Mesendoderm (in vitro differentiated cells): ENCODE measurements at regions not wholly inside any gene's neighbourhood (a gene's known extent, or its start where the extent isn't known, plus 50 kb on each side); places are given as distances from the start of the nearest gene placed in this dataset.
"Not testable (repeated sequence)": the region's sequence is repeated elsewhere in the genome, so short reads cannot be mapped to it uniquely, and the experiment has no call there.

Experiments used
- DNase-seq: peaks from one replicate; pipeline ENCODE4 v3.0.0; 2013
- H2AK5ac ChIP-seq: 2 replicates; pipeline ENCODE4 v1.6.1; 2013; ENCODE audit warnings: low read length, inconsistent platforms
- H2BK120ac ChIP-seq: 2 replicates; pipeline ENCODE4 v1.6.1; 2013; ENCODE audit warnings: low read depth, mild to moderate bottlenecking, low read length, moderate library complexity, mixed read lengths
- H2BK15ac ChIP-seq: replicated peaks from 2 replicates; pipeline ENCODE4 v1.6.1; 2013; ENCODE audit warnings: low read depth, mild to moderate bottlenecking, moderate library complexity
- H2BK5ac ChIP-seq: 2 replicates; pipeline ENCODE4 v1.6.1; 2013; ENCODE audit warnings: low read length, inconsistent platforms
- H3K18ac ChIP-seq: 2 replicates; pipeline ENCODE4 v1.6.1; 2013; ENCODE audit warnings: mild to moderate bottlenecking, low read length, mixed read lengths
- H3K23ac ChIP-seq: one replicate; pipeline ENCODE4 v1.6.1; 2013; ENCODE audit warnings: low read length
- H3K27ac ChIP-seq: 2 replicates; pipeline ENCODE4 v1.5.1; 2013; ENCODE audit warnings: low read depth, mild to moderate bottlenecking, inconsistent platforms, low read length, moderate library complexity
- H3K27me3 ChIP-seq: 2 replicates; pipeline ENCODE4 v1.6.1; 2013; ENCODE audit warnings: low read length, control low read depth, mild to moderate bottlenecking, inconsistent platforms; ENCODE audit not compliant: insufficient read depth, poor library complexity
- H3K36me3 ChIP-seq: 2 replicates; pipeline ENCODE4 v1.6.1; 2013; ENCODE audit warnings: low read length, inconsistent platforms; ENCODE audit not compliant: control insufficient read depth, insufficient read depth
- H3K4ac ChIP-seq: one replicate; pipeline ENCODE4 v1.6.1; 2013; ENCODE audit warnings: low read depth, mild to moderate bottlenecking, low read length, moderate library complexity
- H3K4me1 ChIP-seq: 2 replicates; pipeline ENCODE4 v1.6.1; 2013; ENCODE audit warnings: low read depth, low read length, inconsistent platforms; ENCODE audit not compliant: control insufficient read depth
- H3K4me2 ChIP-seq: 2 replicates; pipeline ENCODE4 v1.6.1; 2013; ENCODE audit warnings: low read length
- H3K4me3 ChIP-seq: 2 replicates; pipeline ENCODE4 v1.5.1; 2013; ENCODE audit warnings: mild to moderate bottlenecking, low read length
- H3K56ac ChIP-seq: one replicate; pipeline ENCODE4 v1.6.1; 2013; ENCODE audit warnings: low read length
- H3K79me1 ChIP-seq: 2 replicates; pipeline ENCODE4 v1.6.1; 2013; ENCODE audit warnings: low read length, inconsistent platforms
- H3K79me2 ChIP-seq: 2 replicates; pipeline ENCODE4 v1.6.1; 2013; ENCODE audit warnings: mild to moderate bottlenecking, low read length; ENCODE audit not compliant: control insufficient read depth, insufficient read depth
- H3K9ac ChIP-seq: 2 replicates; pipeline ENCODE4 v1.6.1; 2013; ENCODE audit warnings: low read length, inconsistent platforms
- H4K5ac ChIP-seq: one replicate; pipeline ENCODE4 v1.6.1; 2013; ENCODE audit warnings: low read length
- H4K8ac ChIP-seq: one replicate; pipeline ENCODE4 v1.6.1; 2013; ENCODE audit warnings: low read depth, mild to moderate bottlenecking, control low read depth, low read length, moderate library complexity
- WGBS: extraction: QIAGEN DNeasy Blood & Tissue Kit; methylation state at CpG from one replicate; pipeline ENCODE4 v1.1.7; 2013; ENCODE audit warnings: low lambda C conversion rate, missing lambda C conversion rate; ENCODE audit not compliant: insufficient coverage; ENCODE audit errors: extremely low coverage; 5-methylcytosine and 5-hydroxymethylcytosine counted together

DNA sequence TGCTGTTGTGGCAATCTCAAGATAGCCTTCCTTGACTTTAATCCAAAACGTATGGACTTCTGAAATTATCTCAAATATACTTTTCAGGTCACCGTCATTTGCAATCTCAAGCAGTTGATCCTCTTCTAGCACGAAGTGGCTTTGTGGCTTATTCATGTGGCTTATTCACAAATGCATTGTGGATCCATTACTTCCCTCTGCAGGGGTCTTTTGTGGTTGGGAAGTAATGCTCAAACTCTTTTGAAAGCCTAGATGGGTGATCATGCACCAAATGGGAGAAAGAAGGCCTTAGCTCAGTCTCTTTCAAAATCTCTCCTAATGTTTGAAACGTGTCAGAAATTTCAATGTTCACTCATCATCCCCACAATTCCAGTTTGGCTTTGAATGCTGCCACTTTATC, 597.2 kb upstream of the CDH10 start:
- WGBS: no CpG with 5 or more reads among the region's 4 CpGs
- H3K27me3 ChIP-seq: no peaks in the 10 kb centered on the region
- H3K9ac ChIP-seq: no peak overlapping the region
- no peaks in the 10 kb centered on the region for H3K4me1 ChIP-seq
- no peaks in the 10 kb centered on the region for H3K36me3 ChIP-seq
- H3K4me3 ChIP-seq: no peak overlapping the region
- H4K8ac ChIP-seq: no peak overlapping the region
- H3K18ac ChIP-seq: no peak overlapping the region
- H3K56ac ChIP-seq: no peak overlapping the region
- H2BK5ac ChIP-seq: no peak overlapping the region
- no peak overlapping the region for H2BK120ac ChIP-seq
- DNase-seq: no peak
- H3K79me2 ChIP-seq: no peaks in the 10 kb centered on the region
- H3K79me1 ChIP-seq: no peaks in the 10 kb centered on the region
- no peak overlapping the region for H3K23ac ChIP-seq
- no peak overlapping the region for H2BK15ac ChIP-seq
- H4K5ac ChIP-seq: no peak overlapping the region
- H2AK5ac ChIP-seq: no peak overlapping the region
- H3K4me2 ChIP-seq: no peak overlapping the region
- no peak overlapping the region for H3K27ac ChIP-seq
- no peak overlapping the region for H3K4ac ChIP-seq

- H3K18ac ChIP-seq, H3K4ac ChIP-seq, H3K4me2 ChIP-seq, H3K79me2 ChIP-seq, H3K27ac ChIP-seq, H3K4me1 ChIP-seq, H4K8ac ChIP-seq, DNase-seq, H3K36me3 ChIP-seq, H2BK15ac ChIP-seq, H2AK5ac ChIP-seq, H2BK5ac ChIP-seq, H3K23ac ChIP-seq, H4K5ac ChIP-seq, H3K9ac ChIP-seq, H3K4me3 ChIP-seq, H3K79me1 ChIP-seq, H3K27me3 ChIP-seq, H2BK120ac ChIP-seq, H3K56ac ChIP-seq: not testable (repeated sequence)
- no CpG with 5 or more reads among the region's 4 CpGs for WGBS
Observed at GRCh38 chr5:25238720-25239119, 593.9 kb upstream of the CDH10 start.

- H3K18ac ChIP-seq: no peak overlapping the region
- H2AK5ac ChIP-seq: no peak overlapping the region
- H3K79me2 ChIP-seq: no peaks in the 10 kb centered on the region
- no peak overlapping the region for H3K23ac ChIP-seq
- no CpG with 5 or more reads among the region's 10 CpGs for WGBS
- no peak overlapping the region for H4K8ac ChIP-seq
- DNase-seq: no peak
- H3K27me3 ChIP-seq: no peaks in the 10 kb centered on the region
- H3K4me1 ChIP-seq: no peaks in the 10 kb centered on the region
- H2BK15ac ChIP-seq: no peak overlapping the region
- H3K4ac ChIP-seq: no peak overlapping the region
- no peak overlapping the region for H3K27ac ChIP-seq
- H4K5ac ChIP-seq: no peak overlapping the region
- H3K4me3 ChIP-seq: no peak overlapping the region
- H3K56ac ChIP-seq: no peak overlapping the region
- no peaks in the 10 kb centered on the region for H3K36me3 ChIP-seq
- no peak overlapping the region for H2BK120ac ChIP-seq
- H3K9ac ChIP-seq: no peak overlapping the region
- no peaks in the 10 kb centered on the region for H3K79me1 ChIP-seq
- no peak overlapping the region for H2BK5ac ChIP-seq
- H3K4me2 ChIP-seq: no peak overlapping the region
Observed at GRCh38 chr5:25224316-25224982, 579.7 kb upstream of the CDH10 start.

GRCh38 chr5:25199902-25200301, 555.1 kb upstream of the CDH10 start:
- H2BK5ac ChIP-seq, H3K18ac ChIP-seq, H3K79me1 ChIP-seq, H2BK120ac ChIP-seq, H3K36me3 ChIP-seq, H3K56ac ChIP-seq, H4K8ac ChIP-seq, H3K4me2 ChIP-seq, H4K5ac ChIP-seq, DNase-seq, H3K9ac ChIP-seq, H3K23ac ChIP-seq, H2BK15ac ChIP-seq, H3K27me3 ChIP-seq, H3K4ac ChIP-seq, H3K79me2 ChIP-seq, H3K27ac ChIP-seq, H3K4me1 ChIP-seq, H2AK5ac ChIP-seq, H3K4me3 ChIP-seq: not testable (repeated sequence)
- WGBS: no CpG with 5 or more reads among the region's 23 CpGs

DNA sequence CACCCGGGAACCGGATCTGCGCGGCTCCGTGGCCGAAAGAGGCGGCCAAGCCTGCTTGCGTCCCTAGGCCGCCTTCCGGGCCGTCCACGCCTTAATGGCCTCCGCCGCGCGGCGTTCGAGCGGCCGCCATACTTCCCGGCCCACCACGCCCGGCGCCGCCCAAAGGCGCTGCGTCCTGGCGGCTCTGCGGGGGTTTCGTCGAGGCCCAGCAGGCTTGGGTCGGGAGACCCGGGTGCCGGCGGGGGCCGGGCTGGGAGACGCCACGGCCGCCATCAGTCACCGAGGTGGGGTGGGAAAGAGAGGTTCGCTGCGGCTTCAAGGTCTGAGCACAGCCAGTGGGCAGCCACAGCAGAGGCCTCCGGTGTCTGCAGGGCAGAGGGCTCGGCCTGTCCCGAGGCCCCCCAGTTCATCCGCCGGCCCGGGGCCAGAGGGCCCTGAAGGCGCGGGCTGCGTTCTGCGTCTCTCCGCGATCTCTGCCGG, 545.8 kb upstream of the CDH10 start:
- H3K79me2 ChIP-seq: no peaks in the 10 kb centered on the region
- H3K23ac ChIP-seq: no peak overlapping the region
- no peak overlapping the region for H4K5ac ChIP-seq
- no peak overlapping the region for H2BK5ac ChIP-seq
- no peaks in the 10 kb centered on the region for H3K79me1 ChIP-seq
- H3K4me1 ChIP-seq: no peaks in the 10 kb centered on the region
- H3K4ac ChIP-seq: no peak overlapping the region
- no peak overlapping the region for H2BK120ac ChIP-seq
- no peaks in the 10 kb centered on the region for H3K27me3 ChIP-seq
- H2AK5ac ChIP-seq: no peak overlapping the region
- no peaks in the 10 kb centered on the region for H3K36me3 ChIP-seq
- no peak overlapping the region for H3K9ac ChIP-seq
- H3K4me3 ChIP-seq: no peak overlapping the region
- WGBS: no CpG with 5 or more reads among the region's 55 CpGs
- H3K18ac ChIP-seq: no peak overlapping the region
- H4K8ac ChIP-seq: no peak overlapping the region
- H3K56ac ChIP-seq: no peak overlapping the region
- no peak for DNase-seq
- no peak overlapping the region for H2BK15ac ChIP-seq
- H3K4me2 ChIP-seq: no peak overlapping the region
- no peak overlapping the region for H3K27ac ChIP-seq

- H2AK5ac ChIP-seq: no peak overlapping the region
- H3K23ac ChIP-seq: no peak overlapping the region
- H3K4me2 ChIP-seq: no peak overlapping the region
- H3K79me2 ChIP-seq: no peaks in the 10 kb centered on the region
- no peak overlapping the region for H3K9ac ChIP-seq
- no peak overlapping the region for H2BK15ac ChIP-seq
- H3K4ac ChIP-seq: no peak overlapping the region
- H3K36me3 ChIP-seq: no peaks in the 10 kb centered on the region
- H2BK5ac ChIP-seq: no peak overlapping the region
- H4K5ac ChIP-seq: no peak overlapping the region
- no peak overlapping the region for H3K4me3 ChIP-seq
- H3K79me1 ChIP-seq: no peaks in the 10 kb centered on the region
- no peaks in the 10 kb centered on the region for H3K4me1 ChIP-seq
- DNase-seq: peak; percentile 13
- no peak overlapping the region for H3K18ac ChIP-seq
- H3K56ac ChIP-seq: no peak overlapping the region
- no peak overlapping the region for H3K27ac ChIP-seq
- no CpG with 5 or more reads among the region's 5 CpGs for WGBS
- no peaks in the 10 kb centered on the region for H3K27me3 ChIP-seq
- H2BK120ac ChIP-seq: no peak overlapping the region
- no peak overlapping the region for H4K8ac ChIP-seq
Observed at GRCh38 chr5:25181249-25181648, 536.5 kb upstream of the CDH10 start.
